ENCODE measurements at regions not wholly inside any gene's neighbourhood (a gene's known extent, or its start where the extent isn't known, plus 50 kb on each side); places are given as distances from the start of the nearest gene placed in this dataset.

GRCh38 chr3:18100121-18100520, 325.0 kb downstream of the SATB1 start:
- TF ChIP-seq, protein P1, sequence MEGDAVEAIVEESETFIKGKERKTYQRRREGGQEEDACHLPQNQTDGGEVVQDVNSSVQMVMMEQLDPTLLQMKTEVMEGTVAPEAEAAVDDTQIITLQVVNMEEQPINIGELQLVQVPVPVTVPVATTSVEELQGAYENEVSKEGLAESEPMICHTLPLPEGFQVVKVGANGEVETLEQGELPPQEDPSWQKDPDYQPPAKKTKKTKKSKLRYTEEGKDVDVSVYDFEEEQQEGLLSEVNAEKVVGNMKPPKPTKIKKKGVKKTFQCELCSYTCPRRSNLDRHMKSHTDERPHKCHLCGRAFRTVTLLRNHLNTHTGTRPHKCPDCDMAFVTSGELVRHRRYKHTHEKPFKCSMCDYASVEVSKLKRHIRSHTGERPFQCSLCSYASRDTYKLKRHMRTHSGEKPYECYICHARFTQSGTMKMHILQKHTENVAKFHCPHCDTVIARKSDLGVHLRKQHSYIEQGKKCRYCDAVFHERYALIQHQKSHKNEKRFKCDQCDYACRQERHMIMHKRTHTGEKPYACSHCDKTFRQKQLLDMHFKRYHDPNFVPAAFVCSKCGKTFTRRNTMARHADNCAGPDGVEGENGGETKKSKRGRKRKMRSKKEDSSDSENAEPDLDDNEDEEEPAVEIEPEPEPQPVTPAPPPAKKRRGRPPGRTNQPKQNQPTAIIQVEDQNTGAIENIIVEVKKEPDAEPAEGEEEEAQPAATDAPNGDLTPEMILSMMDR (conservative IDR thresholded peaks at IDR 0.05; ENCODE audit: low read length) = no peak
- no peak for TF ChIP-seq EZH2phosphoT487 (IDR thresholded peaks at IDR 0.05; ENCODE audit: borderline replicate concordance, low read depth, low read length)
